ENCODE measurements at regions not wholly inside any gene's neighbourhood (a gene's known extent, or its start where the extent isn't known, plus 50 kb on each side); places are given as distances from the start of the nearest gene placed in this dataset.

- TF ChIP-seq CTCF (IDR thresholded peaks at IDR 0.05) = no peak
- TF ChIP-seq BHLHE40 (IDR thresholded peaks at IDR 0.05; ENCODE audit: low read depth, low read length) = no peak
These were observed 680.9 kb upstream of the TBX3 start for GRCh38 chr12:115364921-115365320.

Data from A549 (cell line).